Suprapubic skin (tissue), 4 donors: ENCODE measurements at regions not wholly inside any gene's neighbourhood (a gene's known extent, or its start where the extent isn't known, plus 50 kb on each side); places are given as distances from the start of the nearest gene placed in this dataset.

Experiments used
- POLR2A ChIP-seq, 2 donors: fragments of 450-650 bp; IDR thresholded peaks; one replicate each; pipeline ENCODE4 v1.6.1; 2017; ENCODE audit warnings: antibody characterized with exemption in 2 of 2, mild to moderate bottlenecking in 2 of 2, moderate library complexity in 2 of 2
- POLR2AphosphoS5 ChIP-seq, 3 donors: sonication (generic); formaldehyde crosslinking; IDR thresholded peaks; one replicate each; pipeline ENCODE4 v1.6.1; 2017; ENCODE audit warnings: antibody characterized with exemption in 3 of 3
- TF ChIP-seq, protein P1 (sequence below), 2 donors: fragments of 200-600 bp in 1 of 2; fragments of 450-650 bp in 1 of 2; sonication (generic) in 1 of 2; IDR thresholded peaks; one replicate each; pipeline ENCODE4 v1.5.1; 2016 to 2019; ENCODE audit warnings: antibody characterized with exemption in 2 of 2, mild to moderate bottlenecking in 1 of 2, moderate library complexity in 1 of 2

DNA sequence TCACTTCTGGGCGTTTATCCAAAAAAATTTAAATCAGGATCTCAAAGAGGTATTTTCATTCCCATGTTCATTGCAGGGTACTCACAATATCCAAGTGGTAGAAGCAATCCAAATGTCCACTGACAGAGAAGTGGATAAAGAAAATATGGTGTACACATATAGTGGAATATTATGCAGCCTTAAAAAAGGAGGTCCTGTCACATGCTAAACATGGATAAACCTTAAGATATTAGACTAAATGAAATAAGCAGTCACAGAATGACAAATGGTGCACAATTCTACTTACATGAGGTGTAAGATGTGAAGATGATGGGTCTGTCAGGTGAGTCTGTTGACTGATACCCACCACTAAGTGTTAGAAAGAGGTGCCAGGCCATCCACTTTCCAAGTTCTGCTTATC lies 140.6 kb downstream of the THNSL2 start:
- TF ChIP-seq, protein P1, sequence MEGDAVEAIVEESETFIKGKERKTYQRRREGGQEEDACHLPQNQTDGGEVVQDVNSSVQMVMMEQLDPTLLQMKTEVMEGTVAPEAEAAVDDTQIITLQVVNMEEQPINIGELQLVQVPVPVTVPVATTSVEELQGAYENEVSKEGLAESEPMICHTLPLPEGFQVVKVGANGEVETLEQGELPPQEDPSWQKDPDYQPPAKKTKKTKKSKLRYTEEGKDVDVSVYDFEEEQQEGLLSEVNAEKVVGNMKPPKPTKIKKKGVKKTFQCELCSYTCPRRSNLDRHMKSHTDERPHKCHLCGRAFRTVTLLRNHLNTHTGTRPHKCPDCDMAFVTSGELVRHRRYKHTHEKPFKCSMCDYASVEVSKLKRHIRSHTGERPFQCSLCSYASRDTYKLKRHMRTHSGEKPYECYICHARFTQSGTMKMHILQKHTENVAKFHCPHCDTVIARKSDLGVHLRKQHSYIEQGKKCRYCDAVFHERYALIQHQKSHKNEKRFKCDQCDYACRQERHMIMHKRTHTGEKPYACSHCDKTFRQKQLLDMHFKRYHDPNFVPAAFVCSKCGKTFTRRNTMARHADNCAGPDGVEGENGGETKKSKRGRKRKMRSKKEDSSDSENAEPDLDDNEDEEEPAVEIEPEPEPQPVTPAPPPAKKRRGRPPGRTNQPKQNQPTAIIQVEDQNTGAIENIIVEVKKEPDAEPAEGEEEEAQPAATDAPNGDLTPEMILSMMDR (IDR thresholded peaks at IDR 0.05), result no peak
- TF ChIP-seq POLR2A (IDR thresholded peaks at IDR 0.05) (no peak), POLR2AphosphoS5 (IDR thresholded peaks at IDR 0.05) (no peak)
